ENCODE measurements at regions not wholly inside any gene's neighbourhood (a gene's known extent, or its start where the extent isn't known, plus 50 kb on each side); places are given as distances from the start of the nearest gene placed in this dataset.

- no peak for DNase-seq
- FAIRE-seq, result no peak
- H3K36me3 ChIP-seq (ENCODE audit: control insufficient read depth in 2 of 3, insufficient read depth in 3 of 3, low read length in 3 of 3), result no peaks in the 10 kb centered on the region
- no peaks in the 10 kb centered on the region for H3K4me1 ChIP-seq (ENCODE audit: control insufficient read depth in 2 of 3, insufficient read depth in 2 of 3, low read depth in 1 of 3, low read length in 3 of 3)
- intact Hi-C loops (cut with DNase I), result no loop called here
- H3K9me3 ChIP-seq (ENCODE audit: control insufficient read depth in 2 of 3, insufficient read depth in 1 of 3, low read length in 3 of 3), result no peaks in the 10 kb centered on the region
- no peak for TF ChIP-seq CTCF (IDR thresholded peaks at IDR 0.05; ENCODE audit: borderline replicate concordance, extremely low read depth, insufficient read depth)
- H3K4me3 ChIP-seq (ENCODE audit: low read length in 3 of 3), result no peak overlapping the region
- no peak overlapping the region for H3K9ac ChIP-seq (ENCODE audit: low read length in 3 of 3)
- H3K27me3 ChIP-seq (ENCODE audit: control insufficient read depth, insufficient read depth, low read length), result no peaks in the 10 kb centered on the region
- no peak overlapping the region for H3K27ac ChIP-seq (ENCODE audit: low read depth in 2 of 2, low read length in 2 of 2)
Measured at GRCh38 chr13:74977498-74977897, 504.5 kb downstream of the TBC1D4 start.

GRCh38 chr13:74975111-74975510, 506.9 kb downstream of the TBC1D4 start:
- H3K27me3 ChIP-seq (ENCODE audit: control insufficient read depth, insufficient read depth, low read length), result no peaks in the 10 kb centered on the region
- FAIRE-seq (no peak), DNase-seq (no peak)
- no peak for TF ChIP-seq CTCF (IDR thresholded peaks at IDR 0.05; ENCODE audit: borderline replicate concordance, extremely low read depth, insufficient read depth)
- no peaks in the 10 kb centered on the region for H3K9me3 ChIP-seq (ENCODE audit: control insufficient read depth in 2 of 3, insufficient read depth in 1 of 3, low read length in 3 of 3)
- no peak overlapping the region for H3K27ac ChIP-seq (ENCODE audit: low read depth in 2 of 2, low read length in 2 of 2)
- H3K9ac ChIP-seq (ENCODE audit: low read length in 3 of 3), result no peak overlapping the region
- no peak overlapping the region for H3K4me3 ChIP-seq (ENCODE audit: low read length in 3 of 3)
- no peaks in the 10 kb centered on the region for H3K36me3 ChIP-seq (ENCODE audit: control insufficient read depth in 2 of 3, insufficient read depth in 3 of 3, low read length in 3 of 3)
- H3K4me1 ChIP-seq (ENCODE audit: control insufficient read depth in 2 of 3, insufficient read depth in 2 of 3, low read depth in 1 of 3, low read length in 3 of 3), result no peaks in the 10 kb centered on the region
- intact Hi-C loops (cut with DNase I), result no loop called here

GRCh38 chr13:74973935-74974879, 507.8 kb downstream of the TBC1D4 start:
- Histone ChIP-seq H3K27ac (ENCODE audit: low read depth in 2 of 2, low read length in 2 of 2) (no peak overlapping the region), H3K9ac (ENCODE audit: low read length in 3 of 3) (no peak overlapping the region), H3K4me1 (ENCODE audit: control insufficient read depth in 2 of 3, insufficient read depth in 2 of 3, low read depth in 1 of 3, low read length in 3 of 3) (no peaks in the 10 kb centered on the region), H3K4me3 (ENCODE audit: low read length in 3 of 3) (no peak overlapping the region), H3K36me3 (ENCODE audit: control insufficient read depth in 2 of 3, insufficient read depth in 3 of 3, low read length in 3 of 3) (no peaks in the 10 kb centered on the region), H3K9me3 (ENCODE audit: control insufficient read depth in 2 of 3, insufficient read depth in 1 of 3, low read length in 3 of 3) (no peaks in the 10 kb centered on the region), H3K27me3 (ENCODE audit: control insufficient read depth, insufficient read depth, low read length) (no peaks in the 10 kb centered on the region)
- intact Hi-C loops (cut with DNase I), result no loop called here
- no peak for TF ChIP-seq CTCF (IDR thresholded peaks at IDR 0.05; ENCODE audit: borderline replicate concordance, extremely low read depth, insufficient read depth)
- FAIRE-seq (no peak), DNase-seq (no peak)
